CD1c-positive myeloid dendritic cell (primary cell): ENCODE measurements at regions not wholly inside any gene's neighbourhood (a gene's known extent, or its start where the extent isn't known, plus 50 kb on each side); places are given as distances from the start of the nearest gene placed in this dataset.

Experiments used
- DNase-seq: peaks from one replicate; pipeline ENCODE4 v3.0.0-alpha.2; 2016; ENCODE audit errors: extremely low spot score

DNA sequence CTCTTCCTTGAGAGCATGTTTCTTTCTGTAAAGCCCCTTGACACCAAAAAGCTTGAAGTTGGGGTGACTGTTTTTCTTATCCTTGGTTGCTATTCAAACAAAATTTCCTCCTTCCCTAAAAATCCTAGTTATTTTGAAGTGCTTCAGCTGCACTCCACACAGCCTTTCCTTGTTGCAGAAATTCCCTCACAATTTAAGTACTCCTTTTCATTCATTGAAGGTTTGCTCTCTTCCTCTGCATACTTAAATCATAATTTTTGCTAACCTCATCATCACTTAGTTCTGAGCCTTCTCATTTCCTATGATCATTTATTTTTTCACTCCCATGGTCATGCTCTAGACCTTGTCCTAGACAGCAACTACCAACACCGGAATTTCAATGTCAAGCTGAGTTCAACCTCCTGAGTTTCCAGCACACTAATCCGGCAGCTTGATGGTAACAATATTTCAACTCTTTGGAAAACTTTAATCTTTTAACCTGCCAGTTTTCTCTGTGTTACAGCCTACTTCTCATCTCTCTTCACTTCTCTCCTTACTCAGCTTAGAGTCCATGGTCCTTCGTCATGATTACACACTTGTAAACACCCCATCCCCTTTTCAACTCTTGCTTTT lies 78.7 kb upstream of the ACTBL2 start:
- no peak for DNase-seq

GRCh38 chr5:57559110-57559635 lies 76.6 kb upstream of the ACTBL2 start:
- DNase-seq = no peak

GRCh38 chr5:57552033-57552432 lies 69.4 kb upstream of the ACTBL2 start:
- DNase-seq = no peak

DNA sequence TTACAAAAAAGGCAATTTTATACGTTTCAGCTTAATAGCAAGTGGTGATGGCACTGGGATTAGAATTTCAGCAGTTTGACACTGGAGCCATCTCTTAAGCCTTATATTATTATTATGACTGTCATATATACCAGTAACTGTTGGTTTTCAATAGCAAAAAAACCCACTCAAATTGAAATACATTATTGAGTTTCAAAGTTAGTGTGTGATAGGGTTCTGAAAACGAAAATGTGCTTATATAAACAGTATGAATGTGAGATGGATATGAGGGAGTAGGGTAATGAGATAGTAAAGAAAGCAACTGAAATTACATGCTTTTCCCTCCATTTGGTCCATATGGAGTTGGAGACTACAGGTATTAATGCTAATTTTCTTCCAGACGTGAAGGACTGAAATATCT lies 68.6 kb upstream of the ACTBL2 start:
- DNase-seq = no peak

- DNase-seq = no peak
These were observed 67.5 kb upstream of the ACTBL2 start for GRCh38 chr5:57550132-57550531.

- no peak for DNase-seq
These were observed 67.0 kb upstream of the ACTBL2 start for GRCh38 chr5:57549566-57549965.

DNA sequence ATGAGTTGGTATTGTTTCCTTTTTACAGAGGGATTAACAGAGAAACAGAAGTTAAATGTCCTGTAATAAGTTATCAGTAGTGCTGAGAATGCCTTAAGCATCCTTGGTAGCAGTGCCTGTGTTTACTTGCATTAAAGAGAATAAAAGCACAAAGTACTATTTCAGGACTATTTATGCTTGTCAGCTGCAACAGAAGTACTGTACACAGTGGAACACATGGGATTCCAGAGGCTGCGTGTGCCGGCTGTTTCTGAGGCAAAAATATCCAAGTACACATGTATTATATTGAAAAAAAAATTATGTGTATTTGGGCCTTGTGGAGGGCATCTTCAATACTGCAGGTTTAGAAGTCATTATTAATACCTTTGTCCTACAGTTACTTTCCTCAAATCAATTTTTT lies 58.2 kb upstream of the ACTBL2 start:
- DNase-seq = no peak

- DNase-seq = no peak
These were observed 56.7 kb upstream of the ACTBL2 start for GRCh38 chr5:57539281-57539701.

DNA sequence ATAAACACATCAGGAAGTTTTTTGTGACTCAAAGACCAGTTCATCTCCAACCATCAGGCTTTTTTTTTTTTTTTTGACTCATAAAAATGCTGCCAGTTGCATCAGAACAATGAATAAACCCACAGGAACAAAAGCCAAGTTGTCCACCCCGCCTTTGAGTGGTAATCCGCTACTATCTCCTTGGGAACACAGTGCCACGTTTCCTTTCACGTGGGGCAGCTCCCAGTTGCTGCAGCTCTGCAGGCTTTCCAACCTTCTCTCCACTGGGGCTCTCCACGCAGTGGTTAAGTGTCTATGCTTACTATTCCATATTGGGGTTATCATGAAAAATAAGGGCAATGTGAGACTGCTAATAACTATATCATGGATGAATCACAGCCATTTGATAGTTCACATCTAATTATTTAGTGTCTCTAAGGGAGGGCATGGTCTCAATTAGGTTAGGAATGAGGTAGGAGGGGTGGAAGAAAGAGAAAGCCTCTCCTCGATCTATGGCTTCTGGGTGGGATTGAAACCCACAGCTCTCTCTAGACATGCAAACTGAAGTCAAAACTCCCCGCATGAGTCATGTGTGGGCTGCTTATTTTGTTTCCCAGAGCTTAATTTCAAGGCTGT lies 55.8 kb upstream of the ACTBL2 start:
- no peak for DNase-seq

DNA sequence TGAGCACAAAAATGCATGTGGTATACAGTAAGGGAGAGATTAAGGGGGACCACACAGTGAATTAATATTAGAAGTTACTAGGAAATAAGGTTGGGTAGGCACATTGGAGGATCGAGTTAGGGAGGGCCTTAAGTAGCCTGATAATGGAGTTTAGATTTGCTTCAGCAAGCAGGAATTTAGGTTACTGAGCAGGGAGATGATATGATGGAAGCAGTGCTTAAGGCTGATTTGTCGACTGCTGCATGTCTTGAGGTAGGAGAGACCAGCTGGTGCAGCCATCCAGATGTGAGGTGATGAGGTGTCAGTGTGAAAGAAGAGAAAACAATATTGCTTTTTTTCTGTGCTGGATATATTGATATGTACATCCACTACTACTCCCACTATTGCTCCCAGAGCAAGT lies 55.2 kb upstream of the ACTBL2 start:
- no peak for DNase-seq

DNA sequence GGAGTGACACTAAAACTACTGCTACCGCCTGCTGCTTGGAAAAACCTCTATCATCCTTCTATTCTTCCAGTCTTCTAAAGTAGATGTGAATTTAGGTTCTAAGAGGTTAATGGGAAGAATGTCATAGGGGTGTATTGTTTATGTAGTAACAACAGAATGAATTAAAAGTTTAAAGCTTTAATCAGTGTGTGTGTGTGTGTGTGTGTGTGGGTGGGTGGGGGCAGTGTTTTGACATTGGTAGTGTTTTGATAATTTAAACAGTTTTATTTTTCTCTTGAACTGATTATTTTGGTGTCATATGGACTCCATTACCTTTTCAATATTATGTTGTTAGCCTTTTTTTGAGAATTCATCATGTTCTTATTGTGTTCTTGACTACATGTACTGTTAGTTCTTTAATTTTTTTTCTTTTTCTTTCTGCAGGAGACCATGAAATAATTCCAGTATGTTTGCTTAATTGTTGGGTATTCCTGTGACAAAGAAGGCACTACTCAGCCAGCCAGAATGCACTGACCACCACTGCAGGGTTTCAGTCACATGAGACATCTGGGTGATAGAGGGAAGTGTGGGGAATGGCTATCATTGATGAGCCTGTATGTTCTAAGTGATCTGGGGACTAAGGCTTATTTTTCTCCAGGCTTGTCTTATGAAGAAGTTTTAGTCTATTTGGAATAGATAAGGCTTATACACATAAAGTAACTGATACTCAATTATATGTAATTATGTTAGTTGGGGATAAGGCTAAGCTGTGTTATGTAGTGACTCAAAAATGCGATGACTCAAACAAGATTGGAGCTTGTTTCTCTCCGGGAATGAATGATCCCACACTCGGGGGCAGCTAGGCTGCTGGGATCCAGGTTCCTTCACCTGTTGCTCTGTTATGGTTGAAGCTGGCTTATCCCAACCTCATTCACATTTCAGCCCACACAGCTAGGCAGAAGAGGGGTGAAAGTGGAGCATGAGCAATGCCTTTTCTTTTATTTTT lies 50.2 kb upstream of the ACTBL2 start:
- no peak for DNase-seq
